SIG-M5 treated with dmso at 0.1 percent for 504 hours (cell line): ENCODE measurements at regions not wholly inside any gene's neighbourhood (a gene's known extent, or its start where the extent isn't known, plus 50 kb on each side); places are given as distances from the start of the nearest gene placed in this dataset.
"Not testable (repeated sequence)": the region's sequence is repeated elsewhere in the genome, so short reads cannot be mapped to it uniquely, and the experiment has no call there.

Source experiments
- DNase-seq: peaks from one replicate; lab custom pipeline; 2025; ENCODE audit not compliant: unreplicated experiment; lab: John Stamatoyannopoulos, UW

DNA sequence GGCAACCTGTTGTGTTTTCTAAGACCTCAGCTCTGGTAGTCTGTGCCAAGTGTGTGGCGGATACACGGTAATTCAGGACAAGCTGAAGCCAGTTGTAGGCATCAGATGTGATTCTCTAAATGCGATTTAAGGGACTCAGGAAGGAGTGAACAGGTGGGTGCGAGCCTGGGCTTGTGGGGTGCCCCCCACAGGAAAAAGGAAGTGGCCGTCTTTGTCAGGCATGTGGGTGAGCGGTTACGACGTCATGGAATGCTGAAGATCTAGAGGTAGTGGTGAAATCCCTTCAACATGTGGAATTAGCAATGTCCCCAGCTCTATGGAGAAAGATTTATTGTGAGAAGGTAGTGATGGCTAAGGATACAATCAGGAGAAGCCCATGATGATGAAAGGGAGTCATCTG is 95.1 kb upstream of the EXOC2 start:
- DNase-seq = no peak

DNA sequence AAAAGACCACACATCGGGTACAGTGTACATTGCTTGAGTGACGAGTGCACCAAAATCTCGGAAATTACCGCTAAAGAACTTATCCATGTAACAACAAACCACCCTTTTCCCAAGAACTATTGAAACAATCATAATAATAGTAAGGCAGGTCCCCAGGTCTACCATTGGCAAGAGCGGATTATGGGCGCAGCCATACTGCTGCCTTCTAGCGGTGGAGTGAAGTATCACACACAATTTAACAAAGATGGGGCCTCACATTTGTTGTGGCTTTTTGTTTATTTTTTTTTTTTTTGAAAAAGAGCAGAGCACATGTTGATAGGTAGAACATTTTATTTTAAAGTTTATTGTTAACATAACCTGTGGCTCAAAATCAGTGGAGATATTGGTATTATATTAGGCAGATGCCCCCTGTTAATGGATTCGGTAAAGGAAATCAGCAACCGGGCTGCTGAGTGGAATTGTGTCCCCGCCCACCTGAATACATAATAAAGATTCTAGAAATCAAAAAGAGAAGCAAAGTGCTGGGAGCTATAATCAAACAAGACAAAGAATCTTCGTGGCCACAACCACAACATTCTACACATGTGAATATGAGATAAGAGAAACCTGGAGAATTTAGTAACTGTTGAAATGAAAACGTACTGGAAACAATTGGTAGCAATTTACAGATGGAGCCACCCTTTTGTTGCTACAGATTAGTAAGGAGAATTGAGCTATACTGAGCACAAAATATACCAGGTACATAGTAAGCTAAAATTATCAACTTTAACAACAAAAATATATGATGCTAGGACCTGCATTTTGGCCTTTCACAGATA is 94.2 kb upstream of the EXOC2 start:
- DNase-seq = no peak

GRCh38 chr6:783966-784735 is 91.2 kb upstream of the EXOC2 start:
- DNase-seq = no peak

DNA sequence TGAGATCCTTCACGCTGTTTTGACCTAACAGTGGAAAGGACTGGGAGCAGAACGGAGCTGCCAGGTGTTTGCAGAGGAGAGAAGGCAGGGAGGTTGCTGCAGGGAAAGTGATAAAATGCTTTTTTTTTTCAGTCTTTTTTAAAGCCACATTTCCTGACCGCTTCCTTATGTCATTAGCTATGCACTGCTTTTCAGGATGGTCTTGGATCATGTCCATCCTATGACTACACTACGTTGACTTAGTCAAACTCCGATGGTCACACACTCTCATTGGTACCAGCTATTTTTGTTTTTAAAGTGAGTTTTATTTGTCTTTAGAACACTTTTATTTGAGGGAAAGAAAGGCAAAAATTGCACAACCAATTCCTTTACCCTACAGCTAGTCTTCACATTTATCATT is 89.2 kb upstream of the EXOC2 start:
- no peak for DNase-seq

DNA sequence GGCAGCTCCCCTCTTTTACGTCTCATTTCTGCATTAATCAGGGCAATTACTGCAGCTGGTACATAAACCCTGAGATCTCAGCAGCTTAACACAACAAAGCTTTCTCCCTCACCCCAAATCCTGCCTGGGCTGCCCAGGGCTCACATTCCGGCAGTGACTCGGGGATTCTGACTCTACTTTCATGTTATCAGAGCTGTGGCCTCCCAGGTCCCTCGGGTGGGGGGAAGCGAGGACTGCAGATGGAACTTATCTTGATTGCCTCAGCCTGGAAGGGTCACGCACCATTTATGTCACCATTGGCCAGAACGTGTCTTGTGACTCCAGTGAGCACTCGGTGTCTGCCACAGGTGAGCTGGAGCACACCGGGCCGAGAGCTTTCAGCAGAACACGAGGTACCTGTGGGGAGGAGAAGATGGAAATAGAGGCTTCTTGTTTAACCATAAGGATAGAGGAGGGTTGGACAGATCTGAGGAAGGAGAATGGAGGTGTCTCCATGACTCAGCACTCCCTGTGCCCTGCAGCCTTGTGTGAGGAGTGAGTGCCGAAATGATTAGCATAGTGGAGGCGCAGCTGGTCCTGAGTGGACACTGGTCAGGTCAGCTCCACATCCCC is 88.5 kb upstream of the EXOC2 start:
- DNase-seq = no peak

- no peak for DNase-seq
Observed at GRCh38 chr6:780706-781105, 87.8 kb upstream of the EXOC2 start.

DNA sequence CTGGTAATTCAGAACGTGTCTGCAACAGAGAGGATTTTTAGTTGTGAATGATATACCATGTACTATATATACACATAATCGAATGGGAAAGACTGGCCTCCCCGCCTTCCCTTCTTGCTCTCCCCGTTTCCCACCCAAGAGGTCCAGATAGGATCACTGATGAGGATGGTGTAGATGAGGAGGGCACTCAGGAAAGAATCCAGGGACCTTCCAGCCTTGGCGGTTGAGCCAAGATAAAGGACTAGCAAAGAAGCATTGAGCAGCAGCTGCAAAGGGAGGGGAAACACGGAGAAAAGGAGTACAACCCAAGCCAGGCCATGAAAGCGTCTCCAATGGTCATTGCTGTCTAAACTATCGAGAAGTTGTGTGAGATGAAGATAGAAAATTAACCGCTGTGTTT is 84.0 kb upstream of the EXOC2 start:
- no peak for DNase-seq

DNA sequence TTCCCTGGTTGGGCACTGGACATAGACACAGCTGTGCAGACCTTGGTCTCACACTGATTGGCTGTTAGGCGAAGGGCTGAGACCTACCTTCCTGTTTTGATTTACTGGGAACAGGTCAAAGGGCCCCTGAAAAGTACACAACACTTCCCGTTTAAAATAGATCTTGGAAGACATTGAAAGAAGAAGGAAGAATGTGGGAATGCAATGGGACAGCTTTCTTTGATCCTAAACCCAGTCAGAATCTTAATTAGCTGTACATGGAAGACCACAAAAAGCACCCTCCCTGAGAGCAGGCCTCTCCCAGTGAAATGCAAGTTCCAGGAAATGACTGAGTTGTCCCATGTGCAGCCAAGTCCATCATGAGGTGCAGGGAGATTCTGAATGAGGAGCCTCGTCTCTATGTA is 83.6 kb upstream of the EXOC2 start:
- DNase-seq = no peak

GRCh38 chr6:775863-776262 is 82.9 kb upstream of the EXOC2 start:
- DNase-seq = no peak

DNA sequence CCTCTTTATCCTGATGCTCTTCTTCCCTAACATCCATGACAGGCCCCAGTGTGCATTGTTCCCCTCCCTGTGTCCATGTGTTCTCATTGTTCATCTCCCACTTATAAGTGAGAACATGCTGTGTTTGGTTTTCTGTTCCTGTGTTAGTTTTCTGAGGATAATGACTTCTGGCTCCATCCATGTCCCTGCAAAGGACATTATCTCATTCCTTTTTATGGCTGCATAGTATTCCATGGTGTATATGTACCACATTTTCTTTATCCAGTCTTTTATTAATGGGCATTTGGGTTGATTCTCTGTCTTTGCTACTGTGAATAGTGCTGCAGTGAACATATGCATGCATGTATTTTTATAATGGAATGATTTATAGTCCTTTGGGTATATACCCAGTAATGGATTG is 78.7 kb upstream of the EXOC2 start:
- DNase-seq = not testable (repeated sequence)

DNA sequence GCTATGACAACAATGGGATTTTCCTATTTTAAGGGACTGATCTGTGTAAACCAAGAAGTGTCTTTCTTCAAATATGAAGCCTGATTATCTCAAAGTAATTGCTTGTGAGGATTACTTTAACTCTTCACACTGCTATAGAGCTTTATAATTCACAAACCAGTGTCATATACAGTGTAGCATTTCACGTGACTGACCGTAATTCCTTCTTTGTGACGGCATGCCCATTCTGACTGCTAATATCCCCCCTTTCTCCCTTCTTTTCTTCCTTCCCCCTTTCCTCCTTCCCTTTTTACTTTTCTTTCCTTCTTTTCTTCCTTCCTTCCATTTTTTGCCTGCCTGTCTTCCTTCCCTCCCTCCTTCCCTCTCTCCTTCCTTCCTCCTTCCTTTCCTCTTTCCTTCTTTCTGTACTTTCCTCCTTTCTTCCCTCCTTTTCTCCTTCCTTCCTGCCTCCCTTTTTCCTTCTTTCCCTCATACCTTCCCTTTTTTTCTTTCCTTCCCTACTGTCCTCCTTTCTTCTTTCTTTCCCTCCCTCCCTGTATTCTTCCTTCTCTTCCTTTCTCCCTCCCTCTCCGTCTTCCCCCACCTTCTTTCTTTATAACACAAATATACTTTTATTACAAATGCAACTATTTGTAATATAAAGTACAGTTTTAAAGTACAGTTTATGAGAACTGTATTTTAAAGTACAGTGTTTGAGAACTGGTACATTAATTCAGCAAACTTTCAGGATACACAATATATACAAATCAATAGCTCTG is 75.0 kb upstream of the EXOC2 start:
- DNase-seq = no peak

- DNase-seq = no peak
Observed at GRCh38 chr6:766625-767024, 73.7 kb upstream of the EXOC2 start.

DNA sequence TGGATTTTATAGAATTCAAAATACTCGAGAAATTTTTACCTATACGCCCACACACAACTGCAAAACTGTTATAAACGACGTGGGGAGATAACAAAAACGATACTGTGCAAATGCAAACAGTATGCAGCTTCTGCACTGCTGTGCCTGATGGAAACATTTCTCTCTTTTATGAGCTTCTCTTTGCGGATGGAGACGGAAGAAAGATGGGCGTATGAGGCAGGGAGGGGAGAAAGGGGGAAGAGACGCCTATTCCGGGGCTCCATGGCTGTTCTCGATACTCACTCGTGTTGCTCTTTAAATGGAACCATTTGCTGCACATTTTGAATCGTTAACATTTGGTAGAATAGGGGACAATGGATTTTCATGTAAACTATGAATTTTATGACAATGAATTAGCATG is 69.1 kb upstream of the EXOC2 start:
- DNase-seq = no peak

GRCh38 chr6:760982-761955 is 68.3 kb upstream of the EXOC2 start:
- no peak for DNase-seq

DNA sequence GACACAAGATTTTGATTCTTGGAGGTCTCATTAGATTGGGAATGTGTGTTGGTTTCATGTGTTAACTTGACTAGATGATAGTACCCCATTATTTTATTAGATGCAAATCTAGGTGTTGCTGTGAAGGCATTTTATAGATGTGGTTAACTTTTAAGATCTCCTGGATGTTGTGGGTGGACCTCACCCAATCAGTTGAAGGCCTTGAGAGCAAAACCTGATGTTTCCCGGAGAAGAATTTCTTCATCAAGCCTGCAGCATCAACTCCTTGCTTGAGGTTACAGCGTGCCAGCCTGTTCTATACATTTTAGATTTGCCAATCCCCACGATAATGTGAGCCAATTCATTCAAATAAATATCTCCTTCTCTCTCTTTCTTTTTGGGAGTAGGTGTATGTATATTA is 66.8 kb upstream of the EXOC2 start:
- DNase-seq = no peak

DNA sequence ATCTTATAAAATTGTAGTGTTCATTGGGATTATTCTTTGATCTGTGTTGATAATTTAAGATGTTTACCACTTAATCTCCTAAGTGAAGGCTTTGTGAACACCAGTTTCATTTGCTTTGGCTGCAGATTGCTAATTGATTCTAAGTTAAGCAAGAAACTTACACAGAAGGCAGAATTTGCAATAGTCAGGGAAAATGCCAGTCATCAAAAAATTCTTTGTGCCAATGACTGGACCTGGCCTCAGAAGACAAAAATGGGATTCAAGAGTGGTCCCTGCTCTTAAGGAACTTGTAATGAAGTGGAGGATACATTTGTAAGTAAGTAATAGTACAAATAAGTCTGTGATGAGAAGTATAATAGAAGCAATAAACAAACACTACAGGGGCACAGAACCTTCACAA is 63.3 kb upstream of the EXOC2 start:
- DNase-seq = no peak

- no peak for DNase-seq
Observed at GRCh38 chr6:754202-754601, 61.3 kb upstream of the EXOC2 start.

DNA sequence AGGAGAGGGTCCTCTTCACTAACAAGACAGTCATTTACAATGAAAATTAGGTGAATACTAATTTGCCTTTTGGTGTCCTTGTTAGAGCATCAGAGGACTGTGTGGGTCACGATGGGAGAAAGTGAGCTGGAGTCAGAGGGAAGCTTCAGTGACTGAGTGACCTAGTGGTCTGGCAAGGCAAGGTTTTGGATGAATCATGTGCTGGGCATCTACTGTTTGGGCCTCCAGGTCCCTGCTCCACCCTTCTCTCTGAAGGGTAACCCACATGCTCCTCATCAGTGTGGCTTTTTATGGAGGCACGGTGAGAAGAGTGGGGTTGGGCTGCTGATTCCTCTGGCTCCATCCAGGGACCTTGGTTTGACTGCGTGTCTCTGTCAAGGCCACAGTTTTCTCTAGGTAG is 60.5 kb upstream of the EXOC2 start:
- DNase-seq = no peak

GRCh38 chr6:752438-752837 is 59.5 kb upstream of the EXOC2 start:
- DNase-seq = no peak

- DNase-seq = no peak
Observed at GRCh38 chr6:751765-752164, 58.8 kb upstream of the EXOC2 start.
